HepG2 (cell line): ENCODE measurements at regions not wholly inside any gene's neighbourhood (a gene's known extent, or its start where the extent isn't known, plus 50 kb on each side); places are given as distances from the start of the nearest gene placed in this dataset.

ENCODE experiments used
- ELK4 ChIP-seq: sonication (generic); formaldehyde crosslinking; IDR thresholded peaks from 2 replicates; pipeline ENCODE4 v1.9.0; 2021; ENCODE audit warnings: missing genetic modification reagents, borderline replicate concordance
- HNRNPK ChIP-seq: fragments of 200-400 bp; formaldehyde crosslinking; IDR thresholded peaks from 2 replicates; pipeline ENCODE4 v1.6.1; 2018; ENCODE audit warnings: low read length, low read depth, moderate library complexity, mild to moderate bottlenecking; ENCODE audit not compliant: poor library complexity, severe bottlenecking
- HOXA3 ChIP-seq: sonication (generic); formaldehyde crosslinking; IDR thresholded peaks from 2 replicates; pipeline ENCODE4 v1.5.0; 2020; ENCODE audit warnings: missing genetic modification reagents
- RNF2 ChIP-seq: fragments of 450-650 bp; conservative IDR thresholded peaks from 2 replicates; pipeline ENCODE4 v1.6.1; 2016; ENCODE audit warnings: low read depth
- UBTF ChIP-seq: sonication (generic); formaldehyde crosslinking; IDR thresholded peaks from 2 replicates; pipeline ENCODE4 v1.4.0; 2020; ENCODE audit warnings: mild to moderate bottlenecking, missing genetic modification reagents
- ZFP36L2 ChIP-seq: sonication (generic); formaldehyde crosslinking; IDR thresholded peaks from 2 replicates; pipeline ENCODE4 v1.4.0; 2020; ENCODE audit warnings: missing genetic modification reagents
- ZNF501 ChIP-seq: sonication (generic); formaldehyde crosslinking; IDR thresholded peaks from 2 replicates; pipeline ENCODE4 v1.5.1; 2020; ENCODE audit warnings: mild to moderate bottlenecking, moderate library complexity, missing genetic modification reagents
- ZNF563 ChIP-seq: sonication (generic); formaldehyde crosslinking; IDR thresholded peaks from 2 replicates; pipeline ENCODE4 v1.8.0; 2022; ENCODE audit warnings: mild to moderate bottlenecking, moderate library complexity, missing genetic modification reagents
- ZNF605 ChIP-seq: sonication (generic); formaldehyde crosslinking; IDR thresholded peaks from 2 replicates; pipeline ENCODE4 v1.8.0; 2022; ENCODE audit warnings: mild to moderate bottlenecking, missing genetic modification reagents
- ZNF777 ChIP-seq: sonication (generic); formaldehyde crosslinking; IDR thresholded peaks from 2 replicates; pipeline ENCODE4 v1.4.0; 2020; ENCODE audit warnings: missing genetic modification reagents
- TF ChIP-seq, protein P1 (sequence below): sonication (generic); formaldehyde crosslinking; conservative IDR thresholded peaks from 2 replicates; pipeline ENCODE4 v1.5.0; 2020; ENCODE audit warnings: missing genetic modification reagents
- TF ChIP-seq, protein P2 (sequence below): sonication (generic); formaldehyde crosslinking; IDR thresholded peaks from 2 replicates; pipeline ENCODE4 v1.5.0; 2020; ENCODE audit warnings: missing genetic modification reagents, mild to moderate bottlenecking, borderline replicate concordance
- TF ChIP-seq, protein P3 (sequence below): IDR thresholded peaks from 2 replicates; pipeline ENCODE4 v1.6.1; 2016; ENCODE audit warnings: missing compliant biosample characterization, missing genetic modification reagents, borderline replicate concordance
- TF ChIP-seq, protein P4 (sequence below): IDR thresholded peaks from 2 replicates; pipeline ENCODE4 v1.4.0; 2020; ENCODE audit warnings: mild to moderate bottlenecking, missing genetic modification reagents

GRCh38 chr9:97803167-97804058 is 49.6 kb upstream of the FOXE1 start (continued):
- TF ChIP-seq, protein P1, sequence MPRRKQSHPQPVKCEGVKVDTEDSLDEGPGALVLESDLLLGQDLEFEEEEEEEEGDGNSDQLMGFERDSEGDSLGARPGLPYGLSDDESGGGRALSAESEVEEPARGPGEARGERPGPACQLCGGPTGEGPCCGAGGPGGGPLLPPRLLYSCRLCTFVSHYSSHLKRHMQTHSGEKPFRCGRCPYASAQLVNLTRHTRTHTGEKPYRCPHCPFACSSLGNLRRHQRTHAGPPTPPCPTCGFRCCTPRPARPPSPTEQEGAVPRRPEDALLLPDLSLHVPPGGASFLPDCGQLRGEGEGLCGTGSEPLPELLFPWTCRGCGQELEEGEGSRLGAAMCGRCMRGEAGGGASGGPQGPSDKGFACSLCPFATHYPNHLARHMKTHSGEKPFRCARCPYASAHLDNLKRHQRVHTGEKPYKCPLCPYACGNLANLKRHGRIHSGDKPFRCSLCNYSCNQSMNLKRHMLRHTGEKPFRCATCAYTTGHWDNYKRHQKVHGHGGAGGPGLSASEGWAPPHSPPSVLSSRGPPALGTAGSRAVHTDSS: 0 out of 2 replicates have a peak, but pooled peaks have one; percentile 11
- TF ChIP-seq HOXA3 (peak; percentile 73), ZNF777 (CRISPR knock-in tag) (peak; percentile 84), ZNF605 (no peak), UBTF (CRISPR knock-in tag) (peak; percentile 54; the same call in 1 of the 2 replicates), ZNF501 (CRISPR knock-in tag) (no peak), RNF2 (peak; percentile 43; the same call in 1 of the 2 replicates), ZNF563 (0 out of 2 replicates have a peak, but pooled peaks have one; percentile 27), ELK4 (CRISPR knock-in tag) (no peak), ZFP36L2 (no peak), HNRNPK (peak; percentile 76)
- TF ChIP-seq, protein P2, sequence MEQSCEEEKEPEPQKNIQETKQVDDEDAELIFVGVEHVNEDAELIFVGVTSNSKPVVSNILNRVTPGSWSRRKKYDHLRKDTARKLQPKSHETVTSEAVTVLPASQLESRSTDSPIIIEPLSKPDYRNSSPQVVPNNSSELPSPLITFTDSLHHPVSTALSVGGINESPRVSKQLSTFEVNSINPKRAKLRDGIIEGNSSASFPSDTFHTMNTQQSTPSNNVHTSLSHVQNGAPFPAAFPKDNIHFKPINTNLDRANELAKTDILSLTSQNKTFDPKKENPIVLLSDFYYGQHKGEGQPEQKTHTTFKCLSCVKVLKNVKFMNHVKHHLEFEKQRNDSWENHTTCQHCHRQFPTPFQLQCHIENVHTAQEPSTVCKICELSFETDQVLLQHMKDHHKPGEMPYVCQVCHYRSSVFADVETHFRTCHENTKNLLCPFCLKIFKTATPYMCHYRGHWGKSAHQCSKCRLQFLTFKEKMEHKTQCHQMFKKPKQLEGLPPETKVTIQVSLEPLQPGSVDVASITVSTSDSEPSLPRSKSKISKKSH: 0 out of 2 replicates have a peak, but pooled peaks have one; percentile 37
- TF ChIP-seq, protein P3, sequence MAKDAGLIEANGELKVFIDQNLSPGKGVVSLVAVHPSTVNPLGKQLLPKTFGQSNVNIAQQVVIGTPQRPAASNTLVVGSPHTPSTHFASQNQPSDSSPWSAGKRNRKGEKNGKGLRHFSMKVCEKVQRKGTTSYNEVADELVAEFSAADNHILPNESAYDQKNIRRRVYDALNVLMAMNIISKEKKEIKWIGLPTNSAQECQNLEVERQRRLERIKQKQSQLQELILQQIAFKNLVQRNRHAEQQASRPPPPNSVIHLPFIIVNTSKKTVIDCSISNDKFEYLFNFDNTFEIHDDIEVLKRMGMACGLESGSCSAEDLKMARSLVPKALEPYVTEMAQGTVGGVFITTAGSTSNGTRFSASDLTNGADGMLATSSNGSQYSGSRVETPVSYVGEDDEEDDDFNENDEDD: peak; percentile 83
- TF ChIP-seq, protein P4, sequence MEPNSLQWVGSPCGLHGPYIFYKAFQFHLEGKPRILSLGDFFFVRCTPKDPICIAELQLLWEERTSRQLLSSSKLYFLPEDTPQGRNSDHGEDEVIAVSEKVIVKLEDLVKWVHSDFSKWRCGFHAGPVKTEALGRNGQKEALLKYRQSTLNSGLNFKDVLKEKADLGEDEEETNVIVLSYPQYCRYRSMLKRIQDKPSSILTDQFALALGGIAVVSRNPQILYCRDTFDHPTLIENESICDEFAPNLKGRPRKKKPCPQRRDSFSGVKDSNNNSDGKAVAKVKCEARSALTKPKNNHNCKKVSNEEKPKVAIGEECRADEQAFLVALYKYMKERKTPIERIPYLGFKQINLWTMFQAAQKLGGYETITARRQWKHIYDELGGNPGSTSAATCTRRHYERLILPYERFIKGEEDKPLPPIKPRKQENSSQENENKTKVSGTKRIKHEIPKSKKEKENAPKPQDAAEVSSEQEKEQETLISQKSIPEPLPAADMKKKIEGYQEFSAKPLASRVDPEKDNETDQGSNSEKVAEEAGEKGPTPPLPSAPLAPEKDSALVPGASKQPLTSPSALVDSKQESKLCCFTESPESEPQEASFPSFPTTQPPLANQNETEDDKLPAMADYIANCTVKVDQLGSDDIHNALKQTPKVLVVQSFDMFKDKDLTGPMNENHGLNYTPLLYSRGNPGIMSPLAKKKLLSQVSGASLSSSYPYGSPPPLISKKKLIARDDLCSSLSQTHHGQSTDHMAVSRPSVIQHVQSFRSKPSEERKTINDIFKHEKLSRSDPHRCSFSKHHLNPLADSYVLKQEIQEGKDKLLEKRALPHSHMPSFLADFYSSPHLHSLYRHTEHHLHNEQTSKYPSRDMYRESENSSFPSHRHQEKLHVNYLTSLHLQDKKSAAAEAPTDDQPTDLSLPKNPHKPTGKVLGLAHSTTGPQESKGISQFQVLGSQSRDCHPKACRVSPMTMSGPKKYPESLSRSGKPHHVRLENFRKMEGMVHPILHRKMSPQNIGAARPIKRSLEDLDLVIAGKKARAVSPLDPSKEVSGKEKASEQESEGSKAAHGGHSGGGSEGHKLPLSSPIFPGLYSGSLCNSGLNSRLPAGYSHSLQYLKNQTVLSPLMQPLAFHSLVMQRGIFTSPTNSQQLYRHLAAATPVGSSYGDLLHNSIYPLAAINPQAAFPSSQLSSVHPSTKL (CRISPR knock-in tag): 0 out of 2 replicates have a peak, but pooled peaks have one; percentile 15
